GM12878 (cell line): ENCODE measurements at regions not wholly inside any gene's neighbourhood (a gene's known extent, or its start where the extent isn't known, plus 50 kb on each side); places are given as distances from the start of the nearest gene placed in this dataset.

Source experiments
- CBFB ChIP-seq: IDR thresholded peaks from 2 replicates; pipeline ENCODE4 v1.6.1; 2016; ENCODE audit warnings: antibody characterized with exemption, low read depth
- CUX1 ChIP-seq: IDR thresholded peaks from 2 replicates; pipeline ENCODE4 v1.6.1; 2012; ENCODE audit warnings: improper control_type of control experiment, low read depth, low read length; ENCODE audit not compliant: insufficient replicate concordance
- EP300 ChIP-seq, 2 experiments: fragments of 150-350 bp in 1 of 2; IDR thresholded peaks; 2 replicates each; pipeline ENCODE4 v1.6.1; 2011 to 2012; ENCODE audit warnings: low read depth in 2 of 2, low read length in 2 of 2, borderline replicate concordance in 1 of 2, improper control_type of control experiment in 1 of 2, inconsistent platforms in 1 of 2; ENCODE audit not compliant: control insufficient read depth in 1 of 2
- EZH2 ChIP-seq: IDR thresholded peaks from 2 replicates; pipeline ENCODE4 v1.6.1; 2012; ENCODE audit warnings: low read depth, mild to moderate bottlenecking, control low read depth, inconsistent platforms, low read length, borderline replicate concordance; ENCODE audit not compliant: control insufficient read depth
- HDAC2 ChIP-seq: fragments of 200-600 bp; sonication (generic); IDR thresholded peaks from 2 replicates; pipeline ENCODE4 v1.6.1; 2017
- NFIC ChIP-seq: IDR thresholded peaks from 2 replicates; pipeline ENCODE4 v1.6.1; 2012; ENCODE audit warnings: low read depth, mild to moderate bottlenecking, inconsistent platforms, low read length, moderate library complexity
- PML ChIP-seq: IDR thresholded peaks from 2 replicates; pipeline ENCODE4 v1.6.1; 2012; ENCODE audit warnings: low read length, inconsistent platforms
- POLR2A ChIP-seq: IDR thresholded peaks from 2 replicates; pipeline ENCODE4 v1.6.1; 2011; ENCODE audit warnings: low read depth, mild to moderate bottlenecking, low read length
- POLR2AphosphoS5 ChIP-seq: IDR thresholded peaks from 2 replicates; pipeline ENCODE4 v1.6.1; 2011; ENCODE audit warnings: mild to moderate bottlenecking, low read length, inconsistent platforms
- POU2F2 ChIP-seq: IDR thresholded peaks from 3 replicates; pipeline ENCODE4 v1.6.1; 2011; ENCODE audit warnings: low read depth, mild to moderate bottlenecking, low read length, borderline replicate concordance
- RAD21 ChIP-seq: IDR thresholded peaks from 2 replicates; pipeline ENCODE4 v1.6.1; 2011; ENCODE audit warnings: mild to moderate bottlenecking, low read depth, low read length, moderate library complexity; ENCODE audit not compliant: insufficient read depth
- STAT1 ChIP-seq: fragments of 450-650 bp; conservative IDR thresholded peaks from 2 replicates; pipeline ENCODE4 v1.6.1; 2014; ENCODE audit warnings: antibody characterized with exemption, mild to moderate bottlenecking
- YY1 ChIP-seq: IDR thresholded peaks from 2 replicates; pipeline ENCODE4 v1.6.1; 2011; ENCODE audit warnings: low read depth, mild to moderate bottlenecking, low read length
- ZNF592 ChIP-seq: fragments of 450-650 bp; IDR thresholded peaks from 2 replicates; pipeline ENCODE4 v1.6.1; 2017; ENCODE audit warnings: mild to moderate bottlenecking, moderate library complexity

- TF ChIP-seq YY1 = no peak
- TF ChIP-seq POU2F2 = no peak
- TF ChIP-seq RAD21 = no peak
- no peak for TF ChIP-seq CBFB
- TF ChIP-seq NFIC = no peak
- TF ChIP-seq EZH2 = no peak
- no peak for TF ChIP-seq POLR2A
- no peak for TF ChIP-seq HDAC2
- TF ChIP-seq ZNF592 = no peak
- TF ChIP-seq POLR2AphosphoS5 = no peak
- TF ChIP-seq CUX1 = no peak
- no peak for TF ChIP-seq EP300 (IDR thresholded peaks at IDR 0.05; ENCODE audit: borderline replicate concordance in 1 of 2, control insufficient read depth in 1 of 2, low read depth in 2 of 2, low read length in 2 of 2)
- no peak for TF ChIP-seq STAT1
- TF ChIP-seq PML = no peak
These were observed 50.3 kb downstream of the ABCC12 start for GRCh38 chr16:48105456-48105855.
